HG03060 (cell line): ENCODE measurements at regions not wholly inside any gene's neighbourhood (a gene's known extent, or its start where the extent isn't known, plus 50 kb on each side); places are given as distances from the start of the nearest gene placed in this dataset.

Experiments used
- ATAC-seq: cut with Tn5 transposase; IDR thresholded peaks from one replicate; pipeline ENCODE4 v1.9.1; 2021; ENCODE audit warnings: low read depth, moderate number of reproducible peaks; ENCODE audit not compliant: unreplicated experiment

DNA sequence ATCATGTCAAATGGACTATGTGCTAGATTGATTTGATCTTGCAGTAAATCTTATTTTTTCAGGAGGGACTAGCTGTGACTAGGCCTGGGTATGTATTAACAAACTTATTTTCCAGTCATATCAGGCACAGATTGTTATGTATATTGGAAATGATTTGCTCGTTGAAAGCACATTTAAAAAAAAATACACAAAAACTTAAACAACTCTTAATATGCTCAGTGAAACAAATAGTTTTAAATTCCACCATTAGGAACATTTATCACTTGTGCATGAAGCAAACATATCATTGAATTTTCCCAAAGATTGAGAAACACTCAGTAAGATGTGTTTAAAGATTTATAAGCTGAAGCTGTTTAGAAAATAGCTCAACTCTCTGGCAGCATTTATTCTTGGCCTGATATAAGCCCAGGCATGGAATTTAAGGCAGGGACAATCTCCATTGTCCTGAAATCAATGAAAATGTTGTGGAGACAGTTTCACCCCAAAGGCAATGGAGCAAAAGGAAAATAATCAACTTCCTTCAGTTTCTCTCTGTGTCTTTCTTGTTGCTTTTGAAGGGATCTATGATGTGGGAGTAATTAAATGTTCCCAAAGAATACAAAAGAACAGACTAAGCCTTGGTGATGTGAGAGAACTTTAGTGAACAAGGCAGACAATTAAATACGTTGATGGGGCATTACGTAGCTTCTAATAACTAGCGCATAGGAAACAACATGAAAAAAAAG lies 250.3 kb downstream of the GPR37 start:
- no peak for ATAC-seq

DNA sequence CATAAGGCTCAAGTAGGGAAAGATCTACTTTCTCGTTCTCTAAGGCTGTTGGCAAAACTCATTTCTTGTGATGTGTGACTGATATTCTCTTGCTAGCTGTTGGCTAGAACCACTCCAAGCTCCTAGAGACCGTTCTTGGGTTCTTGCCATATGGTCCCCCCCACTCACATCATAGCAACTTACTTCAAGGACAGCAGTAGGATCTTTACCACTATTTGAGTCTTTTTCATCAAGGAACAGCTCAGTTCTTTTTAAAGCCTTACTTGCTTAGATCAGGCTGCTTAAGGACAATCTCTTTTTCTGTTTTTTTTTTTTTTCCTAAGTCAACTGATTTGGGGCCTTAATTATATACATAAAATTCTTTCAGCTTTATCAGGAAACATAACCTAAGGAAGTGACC lies 251.1 kb downstream of the GPR37 start:
- no peak for ATAC-seq

DNA sequence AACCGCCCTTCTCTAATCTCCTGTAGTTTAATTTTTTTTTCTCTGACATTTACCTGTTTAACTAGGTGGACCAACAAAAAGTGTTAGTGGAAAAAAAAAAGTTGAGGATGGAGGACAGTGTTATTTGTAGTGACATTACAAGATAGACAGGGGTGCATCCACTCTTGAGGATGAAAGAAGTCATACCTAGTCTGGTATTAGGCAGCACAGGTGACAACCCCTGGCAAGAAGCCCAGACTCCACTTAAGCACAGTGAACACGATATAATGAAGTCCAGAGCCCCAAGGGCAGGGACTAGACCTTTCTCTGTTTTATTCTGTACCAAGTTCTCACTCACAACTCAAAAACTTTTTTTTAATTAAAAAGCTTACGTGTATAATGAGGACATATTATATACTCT lies 268.4 kb downstream of the GPR37 start:
- no peak for ATAC-seq

DNA sequence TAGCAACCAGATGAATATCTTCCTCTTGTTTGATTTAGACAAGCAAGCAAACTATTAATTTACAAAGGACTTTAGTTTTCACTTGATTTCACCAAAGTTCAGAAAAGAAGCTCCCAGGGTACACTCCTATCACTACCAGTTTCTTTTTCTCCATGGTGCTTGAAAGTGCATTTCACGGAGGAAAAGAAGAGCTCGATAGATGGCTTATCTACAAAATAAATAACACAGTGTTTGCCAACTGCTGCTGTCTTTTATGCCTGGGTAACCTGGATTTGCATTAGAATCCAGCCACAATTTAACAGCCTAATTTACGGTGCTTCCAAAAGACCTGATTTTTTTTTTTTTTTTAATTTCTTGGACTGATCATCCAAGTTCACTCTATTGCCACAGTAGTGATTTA lies 275.7 kb downstream of the GPR37 start:
- ATAC-seq: no peak

DNA sequence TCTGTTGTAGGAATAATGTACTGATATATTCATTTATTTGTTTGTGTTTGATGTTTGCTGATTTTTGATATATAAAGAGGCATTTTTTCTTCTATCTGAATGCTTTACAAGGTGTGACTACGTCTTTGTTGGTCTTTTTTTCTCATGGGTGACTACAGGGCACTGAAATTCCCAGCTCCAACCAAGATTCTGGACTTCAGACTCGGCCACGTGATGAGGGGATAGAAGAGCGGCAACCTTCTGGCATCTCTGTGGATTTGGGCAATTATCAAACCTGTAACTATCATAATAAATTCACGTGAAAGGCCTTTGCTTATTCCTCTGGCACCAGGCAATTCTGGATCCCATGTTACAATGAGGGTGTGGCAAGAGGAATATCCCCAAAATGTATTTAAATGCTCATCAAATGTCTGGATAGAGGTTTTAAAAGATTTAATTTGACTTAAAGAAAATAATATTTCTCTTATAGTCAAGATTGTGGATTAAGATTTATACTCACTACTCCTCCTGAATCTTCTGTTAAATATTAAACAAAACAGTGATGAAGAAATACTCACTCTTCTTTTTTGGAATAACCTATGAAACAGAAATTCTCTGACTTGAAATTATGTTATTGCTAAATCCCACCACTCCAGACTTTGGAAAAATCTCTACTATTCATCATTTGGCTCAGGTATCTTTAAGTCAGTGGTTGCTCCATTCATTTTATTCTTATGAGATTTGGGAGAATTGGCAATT lies 276.3 kb downstream of the GPR37 start:
- ATAC-seq: no peak

DNA sequence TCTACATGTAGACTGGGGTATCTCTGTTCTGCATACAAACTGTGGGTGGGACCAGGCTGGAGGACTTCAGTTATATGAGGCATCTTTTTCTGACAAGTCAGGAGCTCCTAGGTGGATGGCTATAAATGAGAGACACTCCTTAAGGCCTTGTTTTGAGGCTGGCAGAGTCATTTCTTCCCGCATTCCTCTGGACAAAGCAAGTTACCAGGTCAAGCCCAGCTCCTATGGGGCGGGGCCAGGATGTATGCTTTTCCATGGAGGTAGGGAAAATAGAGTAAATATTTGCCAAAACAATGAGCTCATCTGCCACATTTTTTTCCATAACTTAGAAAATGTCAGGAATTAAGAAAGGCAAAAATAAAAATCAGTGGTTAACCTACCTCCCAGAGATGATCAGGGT lies 283.4 kb downstream of the GPR37 start:
- ATAC-seq: no peak

DNA sequence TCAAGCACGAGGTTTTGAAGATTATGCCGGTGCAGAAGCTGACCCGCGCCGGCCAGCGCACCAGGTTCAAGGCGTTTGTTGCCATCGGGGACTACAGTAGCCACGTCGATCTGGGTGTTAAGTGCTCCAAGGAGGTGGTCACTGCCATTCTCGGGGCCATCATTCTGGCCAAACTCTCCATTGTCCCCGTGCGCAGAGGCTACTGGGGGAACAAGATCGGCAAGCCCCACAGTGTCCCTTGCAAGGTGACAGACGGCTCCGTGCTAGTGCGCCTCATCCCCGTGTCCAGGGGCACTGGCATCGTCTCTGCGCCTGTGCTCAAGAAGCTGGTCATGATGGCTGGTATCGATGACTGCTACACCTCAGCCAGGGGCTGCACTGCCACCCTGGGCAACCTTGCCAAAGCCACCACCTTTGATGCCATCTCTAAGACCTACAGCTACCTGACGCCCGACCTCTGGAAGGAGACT lies 284.7 kb downstream of the GPR37 start:
- no peak for ATAC-seq

DNA sequence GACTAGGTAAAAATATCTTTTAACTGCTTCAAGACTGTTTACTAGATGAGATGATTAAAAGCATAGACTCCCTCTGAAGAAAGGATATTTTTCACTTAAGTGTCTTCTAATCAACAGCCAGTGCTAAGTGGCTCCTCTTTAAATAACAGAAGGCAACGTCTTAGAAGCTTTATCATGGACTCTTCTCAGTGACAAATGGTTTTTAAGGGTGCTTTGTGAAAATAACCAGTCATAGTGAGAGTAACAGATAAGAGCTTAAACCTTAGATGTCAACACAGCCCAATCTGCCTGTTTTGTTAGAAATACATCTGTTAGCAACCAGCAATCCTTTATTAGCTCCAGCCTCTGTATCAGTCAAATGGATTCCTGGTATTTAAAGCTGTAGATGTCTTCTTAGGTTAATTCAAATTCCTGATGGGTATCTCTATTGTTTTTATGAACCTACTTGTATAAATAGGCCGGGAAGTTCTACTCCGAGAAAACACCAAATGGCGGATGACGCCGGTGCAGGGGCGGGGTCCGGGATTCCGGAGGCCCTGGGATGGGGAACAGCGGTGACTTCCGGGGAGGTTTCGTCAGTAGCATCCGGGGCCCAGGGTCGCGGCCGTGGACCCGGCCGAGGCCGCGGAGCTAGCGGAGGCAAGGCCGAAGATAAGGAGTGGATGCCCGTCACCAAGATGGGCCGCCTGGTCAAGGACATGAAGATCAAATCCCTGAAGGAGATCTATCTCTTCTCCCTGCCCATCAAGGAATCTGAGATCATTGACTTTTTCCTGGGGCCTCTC lies 285.4 kb downstream of the GPR37 start:
- ATAC-seq: no peak

DNA sequence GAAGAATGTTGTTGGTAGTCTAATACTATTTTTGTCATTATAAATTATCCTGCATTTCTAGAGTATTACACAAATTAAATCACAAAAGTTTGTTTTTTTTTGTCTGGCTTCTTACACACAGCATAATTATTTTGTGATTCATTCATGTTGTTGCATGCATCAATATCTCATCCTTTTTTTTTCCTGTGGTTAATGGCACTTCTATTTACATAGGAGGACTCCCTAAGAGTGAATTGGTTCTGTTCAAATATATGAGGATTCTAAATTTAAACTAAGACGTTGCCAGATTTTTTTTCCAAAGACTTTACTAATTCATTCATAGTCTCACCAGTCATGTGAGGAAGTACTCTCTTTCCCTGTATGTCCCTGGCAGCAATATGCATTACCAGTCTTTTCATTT lies 303.3 kb downstream of the GPR37 start:
- no peak for ATAC-seq

DNA sequence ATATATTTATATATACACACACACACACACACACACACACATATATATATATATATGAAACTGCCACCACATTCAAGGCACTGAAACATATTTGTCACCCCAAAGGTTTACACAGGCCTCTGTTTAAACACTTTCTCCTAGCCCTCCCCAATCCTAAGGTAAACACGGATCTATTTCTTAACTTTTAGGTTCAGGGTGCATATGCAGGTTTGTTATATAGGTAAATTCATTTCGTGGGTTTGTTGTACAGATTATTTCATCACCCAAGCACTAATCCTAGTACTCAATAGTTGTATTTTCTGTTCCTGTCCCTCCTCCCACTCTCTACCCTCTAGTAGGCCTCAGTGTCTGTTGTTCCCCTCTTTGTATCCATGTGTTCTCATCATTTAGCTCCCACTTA lies 305.0 kb downstream of the GPR37 start:
- no peak for ATAC-seq

DNA sequence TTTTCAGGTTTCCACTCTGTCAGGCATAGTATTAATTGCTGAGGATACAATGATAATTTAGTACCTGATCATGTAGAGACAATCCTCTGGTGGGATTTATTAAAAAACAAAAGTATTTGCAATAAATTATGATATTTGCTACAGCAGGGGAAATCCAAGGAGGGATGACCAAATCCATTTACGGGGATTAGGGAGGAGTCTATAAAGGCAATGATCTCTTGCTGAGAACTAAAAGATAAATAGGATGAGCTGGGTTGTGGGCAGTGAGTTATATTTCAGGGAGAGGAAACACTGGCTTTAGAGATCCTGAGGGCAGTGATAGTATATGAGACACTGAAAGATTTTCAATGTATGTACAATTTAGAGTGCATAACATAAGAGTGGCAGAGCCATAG lies 305.5 kb downstream of the GPR37 start:
- ATAC-seq: no peak

DNA sequence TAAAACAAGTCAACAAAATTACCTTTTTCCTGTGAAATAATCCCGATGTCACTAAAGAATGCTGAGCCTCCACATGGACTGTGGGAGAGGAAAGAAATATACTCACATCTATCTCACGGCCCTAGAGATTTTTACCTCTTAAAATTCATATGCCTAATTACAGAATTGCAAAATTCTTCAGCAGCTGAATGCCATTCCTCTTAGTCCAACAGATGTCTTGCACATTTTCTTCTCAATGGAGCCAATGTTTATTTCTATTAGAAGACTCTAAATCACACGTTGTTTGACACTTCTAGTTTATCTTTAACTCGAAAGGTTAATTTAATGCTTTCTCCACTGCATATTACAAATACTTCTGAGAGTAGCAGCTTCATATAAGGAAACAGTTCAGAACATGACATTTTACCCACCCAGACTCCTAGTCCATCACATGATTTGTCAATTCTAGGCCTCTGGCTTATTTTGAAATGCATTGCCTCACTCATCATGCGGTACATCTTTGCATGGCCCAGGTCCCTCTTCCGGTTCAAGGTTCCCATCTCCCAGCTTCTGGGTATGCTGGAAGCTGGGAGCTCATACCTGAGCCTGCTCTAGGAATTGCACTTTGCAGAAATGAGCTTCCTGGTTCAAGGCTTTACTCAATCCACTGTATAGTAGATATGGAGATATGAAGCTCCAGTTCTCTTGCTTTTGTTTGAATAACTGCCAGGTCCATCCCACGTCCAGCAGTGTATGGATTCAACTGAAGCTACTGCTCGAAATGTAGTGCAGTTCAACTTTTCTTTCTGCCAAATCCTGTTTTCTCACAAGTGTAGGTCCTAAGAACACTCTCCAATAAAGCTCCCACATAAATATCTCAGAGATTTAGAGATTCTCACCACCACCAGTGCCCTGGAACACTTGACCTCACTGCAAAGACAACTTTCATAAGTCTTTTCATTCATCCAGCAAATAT lies 306.2 kb downstream of the GPR37 start:
- ATAC-seq: no peak

DNA sequence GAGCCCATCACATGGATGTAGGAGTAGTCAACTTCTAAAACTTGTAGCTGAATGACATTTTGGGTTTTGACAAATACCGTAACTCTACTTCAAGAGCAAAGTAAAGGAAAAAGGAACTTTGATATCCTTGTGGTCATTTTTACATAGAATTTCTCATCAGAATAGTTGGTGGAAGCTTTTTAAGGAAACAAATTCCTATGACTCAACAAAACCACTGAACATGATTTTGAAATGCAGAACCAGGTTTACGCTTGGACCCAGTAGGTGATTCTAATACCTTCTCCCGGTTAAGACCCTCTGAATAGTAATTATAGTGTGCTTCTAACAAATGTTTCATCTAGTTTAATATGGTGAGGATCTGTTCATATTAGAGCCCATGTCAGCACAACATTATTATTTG lies 307.8 kb downstream of the GPR37 start:
- no peak for ATAC-seq

DNA sequence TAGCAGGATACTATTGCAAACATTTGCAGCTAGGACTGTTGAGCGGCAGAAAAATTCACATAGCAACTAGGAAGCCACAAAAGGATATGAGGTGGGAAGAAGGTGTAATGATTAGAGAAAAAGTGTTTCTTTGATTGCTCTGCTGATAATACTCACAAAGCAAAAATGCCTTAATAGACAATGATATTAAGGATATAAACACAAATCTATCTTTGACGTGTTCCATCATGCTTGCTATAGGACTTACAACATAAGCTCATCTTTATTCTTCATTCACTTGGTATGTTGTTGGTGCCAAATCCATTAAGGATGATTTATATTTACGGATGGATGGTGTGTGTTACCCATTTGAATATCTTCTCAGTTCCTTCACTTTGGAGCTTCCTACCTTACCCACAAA lies 309.3 kb downstream of the GPR37 start:
- ATAC-seq: no peak

DNA sequence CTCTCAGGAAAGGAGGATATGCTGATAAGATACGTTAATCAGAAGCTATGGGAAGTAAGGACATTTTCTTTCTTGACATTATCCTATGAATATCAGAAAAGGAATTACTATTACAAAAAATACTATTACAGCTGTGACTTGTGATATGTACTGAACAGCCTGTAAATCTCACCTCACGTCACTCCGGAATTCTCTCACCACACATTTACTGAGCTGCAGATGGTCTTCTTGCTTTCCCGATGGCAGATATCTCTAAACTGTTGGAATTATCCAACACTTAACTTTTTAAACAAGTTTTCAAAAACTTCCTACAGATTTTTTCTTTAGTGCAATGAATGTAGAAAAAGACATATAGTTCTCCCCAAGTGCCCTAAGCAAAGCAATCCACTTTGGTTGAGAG lies 313.4 kb downstream of the GPR37 start:
- ATAC-seq: no peak

DNA sequence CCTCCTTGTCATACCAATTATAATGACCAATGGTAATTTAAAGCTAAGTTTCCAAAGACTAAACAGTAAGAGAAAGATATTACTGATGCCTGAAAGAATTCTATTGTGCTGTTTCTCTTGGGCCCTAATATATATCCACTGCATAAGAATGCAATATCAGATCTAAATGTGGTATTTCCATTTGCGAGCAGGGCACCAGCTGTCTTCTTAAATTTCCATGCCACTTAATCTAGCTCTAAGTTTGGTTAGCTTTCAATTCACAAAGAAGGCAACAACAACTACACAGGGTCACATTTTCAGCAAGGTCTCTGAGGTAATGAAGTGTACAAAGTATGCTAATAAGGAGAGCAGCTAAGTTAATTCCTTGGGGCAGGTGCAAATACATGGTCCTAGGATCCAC lies 315.7 kb downstream of the GPR37 start:
- no peak for ATAC-seq

DNA sequence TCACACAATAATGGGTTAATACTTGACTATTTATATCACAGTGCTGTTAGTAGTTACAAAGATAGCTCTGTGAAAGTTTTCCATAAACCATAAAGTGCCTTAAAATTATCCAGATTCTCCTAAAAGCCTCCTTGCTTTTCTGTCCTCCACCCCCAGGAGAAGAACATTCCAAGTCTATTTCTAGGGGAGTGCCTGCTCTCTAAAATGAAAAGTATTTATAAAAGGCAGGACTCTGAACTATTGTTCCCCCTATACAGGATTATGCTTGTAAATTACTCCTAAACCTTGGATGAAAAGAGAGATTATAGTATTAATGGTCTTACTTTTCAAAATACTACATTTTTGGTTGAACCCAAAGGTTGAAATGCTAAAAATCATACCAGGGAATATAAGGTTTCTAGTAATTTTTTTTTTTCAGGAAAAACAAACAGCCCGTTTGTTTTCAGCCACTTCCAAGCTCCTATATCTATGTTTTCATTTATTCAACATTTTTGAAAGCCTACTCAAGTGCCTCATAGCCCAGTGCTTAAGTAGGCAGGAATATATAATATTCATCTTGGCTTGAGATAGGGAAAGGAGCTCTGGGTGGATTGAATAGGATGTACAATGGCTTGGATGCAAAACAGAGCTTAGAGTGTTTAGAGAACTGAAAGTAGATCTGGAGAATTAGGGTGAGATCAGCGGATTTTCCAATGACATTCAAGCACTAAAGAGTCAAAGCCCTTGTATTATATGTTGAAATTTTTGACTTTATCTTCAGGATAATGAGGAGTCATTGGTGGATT lies 320.7 kb downstream of the GPR37 start:
- no peak for ATAC-seq

DNA sequence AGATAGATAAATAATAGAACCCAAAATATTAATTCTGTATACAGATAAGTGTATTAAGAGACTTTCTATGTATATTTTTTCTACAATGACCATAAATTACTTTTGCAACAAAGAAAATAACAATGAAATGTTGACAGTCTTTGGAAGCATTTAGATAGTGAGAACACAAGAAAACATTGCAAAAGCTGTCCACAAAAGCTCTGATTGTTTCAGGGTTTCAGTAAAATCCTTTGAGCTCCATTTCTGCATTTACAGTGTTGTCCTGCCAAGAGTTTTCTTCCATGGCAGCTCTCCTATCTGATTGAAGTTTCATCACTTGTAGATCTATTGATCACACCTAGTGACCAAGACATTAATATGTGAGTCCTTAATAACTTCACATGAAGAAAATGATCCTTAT lies 321.8 kb downstream of the GPR37 start:
- no peak for ATAC-seq

DNA sequence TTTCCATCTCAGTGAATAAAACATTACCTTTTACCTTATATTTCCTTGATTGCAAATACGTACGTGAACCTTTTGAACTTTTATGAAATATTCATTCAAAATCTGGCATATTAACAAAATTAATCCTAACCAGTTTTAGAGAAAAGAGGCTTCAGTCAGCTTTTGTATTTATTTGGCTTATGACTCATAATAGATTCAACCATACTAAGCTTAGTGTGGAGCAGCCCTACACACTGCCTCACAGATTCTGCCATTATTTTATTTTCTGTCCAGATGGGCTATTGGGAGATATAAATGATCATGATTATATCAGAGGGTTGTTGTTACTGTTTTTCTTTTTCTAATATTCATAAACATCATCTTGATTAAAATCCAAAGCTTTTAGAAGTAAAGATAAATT lies 325.5 kb downstream of the GPR37 start:
- no peak for ATAC-seq
